ENCODE measurements at regions not wholly inside any gene's neighbourhood (a gene's known extent, or its start where the extent isn't known, plus 50 kb on each side); places are given as distances from the start of the nearest gene placed in this dataset.

DNA sequence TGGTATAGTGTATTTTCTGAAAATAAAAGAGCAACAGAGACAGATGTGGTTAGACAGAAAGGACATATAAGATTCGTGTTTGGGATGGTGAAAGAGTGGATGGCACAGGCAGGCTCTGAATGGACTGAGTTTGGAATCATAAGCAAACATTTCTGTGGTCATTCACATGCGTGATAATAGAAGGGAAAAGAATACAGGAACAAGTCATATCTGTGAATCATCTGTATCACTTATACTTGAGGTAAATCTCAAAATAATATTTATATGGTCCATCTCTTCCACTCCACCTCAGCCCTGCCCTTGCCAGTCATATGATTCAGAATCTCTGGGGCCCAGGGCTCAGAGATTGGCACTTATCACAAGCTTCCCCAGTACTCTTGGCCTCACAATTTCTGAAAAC is 535.1 kb downstream of the BCKDHB start:
- TF ChIP-seq, protein P1, sequence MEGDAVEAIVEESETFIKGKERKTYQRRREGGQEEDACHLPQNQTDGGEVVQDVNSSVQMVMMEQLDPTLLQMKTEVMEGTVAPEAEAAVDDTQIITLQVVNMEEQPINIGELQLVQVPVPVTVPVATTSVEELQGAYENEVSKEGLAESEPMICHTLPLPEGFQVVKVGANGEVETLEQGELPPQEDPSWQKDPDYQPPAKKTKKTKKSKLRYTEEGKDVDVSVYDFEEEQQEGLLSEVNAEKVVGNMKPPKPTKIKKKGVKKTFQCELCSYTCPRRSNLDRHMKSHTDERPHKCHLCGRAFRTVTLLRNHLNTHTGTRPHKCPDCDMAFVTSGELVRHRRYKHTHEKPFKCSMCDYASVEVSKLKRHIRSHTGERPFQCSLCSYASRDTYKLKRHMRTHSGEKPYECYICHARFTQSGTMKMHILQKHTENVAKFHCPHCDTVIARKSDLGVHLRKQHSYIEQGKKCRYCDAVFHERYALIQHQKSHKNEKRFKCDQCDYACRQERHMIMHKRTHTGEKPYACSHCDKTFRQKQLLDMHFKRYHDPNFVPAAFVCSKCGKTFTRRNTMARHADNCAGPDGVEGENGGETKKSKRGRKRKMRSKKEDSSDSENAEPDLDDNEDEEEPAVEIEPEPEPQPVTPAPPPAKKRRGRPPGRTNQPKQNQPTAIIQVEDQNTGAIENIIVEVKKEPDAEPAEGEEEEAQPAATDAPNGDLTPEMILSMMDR (conservative IDR thresholded peaks at IDR 0.05; ENCODE audit: low read length) = no peak
- no peak for TF ChIP-seq EZH2phosphoT487 (IDR thresholded peaks at IDR 0.05; ENCODE audit: borderline replicate concordance, low read depth, low read length)
